ENCODE measurements at regions not wholly inside any gene's neighbourhood (a gene's known extent, or its start where the extent isn't known, plus 50 kb on each side); places are given as distances from the start of the nearest gene placed in this dataset.
"Not testable (repeated sequence)": the region's sequence is repeated elsewhere in the genome, so short reads cannot be mapped to it uniquely, and the experiment has no call there.

DNA sequence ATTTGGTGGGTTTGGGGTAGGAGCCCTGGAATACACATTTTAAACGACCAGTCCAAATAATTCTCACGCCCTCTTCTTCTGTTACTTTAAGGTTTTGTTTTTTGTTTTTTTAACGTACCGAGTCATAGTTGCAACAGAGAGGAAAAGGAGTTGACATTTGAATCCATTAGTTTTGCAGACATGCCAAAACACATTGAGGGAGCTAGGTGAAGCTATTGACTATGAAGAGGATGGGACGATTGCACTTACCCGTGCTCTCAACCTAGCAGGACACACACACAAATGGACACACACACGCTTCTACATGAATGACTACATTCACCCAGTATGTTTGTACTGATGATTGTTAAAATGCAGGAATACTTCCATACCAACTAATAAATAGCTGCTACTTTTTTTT is 54.3 kb upstream of the CIT start:
- H3K4me3 Mint-ChIP-seq: no peak overlapping the region
- no peaks in the 10 kb centered on the region for H3K27me3 Mint-ChIP-seq
- no peaks in the 10 kb centered on the region for H3K9me3 Mint-ChIP-seq (ENCODE audit: low read depth)

DNA sequence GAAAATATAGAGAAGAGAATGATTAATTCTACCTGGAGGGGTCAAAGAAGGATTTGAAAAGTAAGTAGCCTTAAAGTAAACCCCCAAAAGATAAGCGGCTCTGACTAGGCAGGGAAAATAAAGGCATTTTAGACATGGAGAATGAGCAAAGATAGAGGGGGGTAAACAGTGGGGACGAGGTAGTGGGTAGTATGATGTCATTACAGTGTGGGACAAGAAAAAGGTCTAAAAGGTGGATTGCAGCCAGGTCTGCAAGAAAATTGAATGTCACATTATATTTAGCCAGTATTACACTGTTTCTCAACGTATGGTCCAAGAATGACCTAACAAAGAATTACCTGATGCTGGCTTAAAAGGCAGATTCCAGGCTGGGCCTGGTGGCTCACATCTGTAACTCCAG is 55.8 kb upstream of the CIT start:
- Mint-ChIP-seq H3K9me3 (ENCODE audit: low read depth) (no peaks in the 10 kb centered on the region), H3K36me3 (ENCODE audit: low read depth) (no peaks in the 10 kb centered on the region), H3K27me3 (no peaks in the 10 kb centered on the region), H3K4me1 (no peaks in the 10 kb centered on the region), H3K27ac (no peak overlapping the region), H3K4me3 (no peak overlapping the region)
- DNase-seq (no peak), ATAC-seq (no peak)
- ChIA-PET CTCF (interaction anchor here (0.6 to 0.7 kb wide), 2 partner anchors 82 to 1566 kb away, joined by 3 read pairs; no protein-coding TSS in a partner anchor), POLR2A (no interaction called here)
- intact Hi-C loops (cut with DNase I, micrococcal nuclease): no loop called here

More for the DNA sequence above, 54.3 kb upstream of the CIT start:
- ChIA-PET POLR2A (no interaction called here), CTCF (interaction anchor here (1.0 kb wide), 1 partner anchor 10 kb away, joined by 3 read pairs; no protein-coding TSS in a partner anchor)
- intact Hi-C loops (cut with DNase I, micrococcal nuclease): no loop called here
- Mint-ChIP-seq H3K36me3 (ENCODE audit: low read depth) (no peaks in the 10 kb centered on the region), H3K27ac (no peak overlapping the region), H3K4me1 (no peaks in the 10 kb centered on the region)
- DNase-seq: no peak
- ATAC-seq: no peak

DNA sequence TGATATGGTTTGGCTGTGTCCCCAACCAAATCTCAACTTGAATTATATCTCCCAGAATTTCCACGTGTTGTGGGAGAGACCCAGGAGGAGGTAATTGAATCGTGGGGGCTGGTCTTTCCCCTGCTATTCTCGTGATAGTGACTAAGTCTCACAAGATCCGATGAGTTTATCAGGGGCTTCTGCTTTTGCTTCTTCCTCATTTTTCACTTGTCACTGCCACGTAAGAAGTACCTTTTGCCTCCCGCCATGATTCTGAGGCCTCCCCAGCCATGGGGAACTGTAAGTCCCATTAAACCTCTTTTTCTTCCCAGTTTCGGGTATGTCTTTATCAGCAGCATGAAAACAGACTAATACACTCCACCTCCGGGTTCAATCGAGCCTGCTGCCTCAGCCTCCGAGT is 54.3 kb upstream of the BICDL1 start:
- intact Hi-C loops (cut with DNase I, micrococcal nuclease); H3K4me3 Mint-ChIP-seq; ATAC-seq; H3K9me3 Mint-ChIP-seq (ENCODE audit: low read depth); H3K27ac Mint-ChIP-seq; DNase-seq; POLR2A ChIA-PET; H3K27me3 Mint-ChIP-seq; H3K36me3 Mint-ChIP-seq (ENCODE audit: low read depth); H3K4me1 Mint-ChIP-seq: not testable (repeated sequence)
- CTCF ChIA-PET: interaction anchor here (1.4 kb wide), 1 partner anchor 21 kb away, joined by 6 read pairs; no protein-coding TSS in a partner anchor

DNA sequence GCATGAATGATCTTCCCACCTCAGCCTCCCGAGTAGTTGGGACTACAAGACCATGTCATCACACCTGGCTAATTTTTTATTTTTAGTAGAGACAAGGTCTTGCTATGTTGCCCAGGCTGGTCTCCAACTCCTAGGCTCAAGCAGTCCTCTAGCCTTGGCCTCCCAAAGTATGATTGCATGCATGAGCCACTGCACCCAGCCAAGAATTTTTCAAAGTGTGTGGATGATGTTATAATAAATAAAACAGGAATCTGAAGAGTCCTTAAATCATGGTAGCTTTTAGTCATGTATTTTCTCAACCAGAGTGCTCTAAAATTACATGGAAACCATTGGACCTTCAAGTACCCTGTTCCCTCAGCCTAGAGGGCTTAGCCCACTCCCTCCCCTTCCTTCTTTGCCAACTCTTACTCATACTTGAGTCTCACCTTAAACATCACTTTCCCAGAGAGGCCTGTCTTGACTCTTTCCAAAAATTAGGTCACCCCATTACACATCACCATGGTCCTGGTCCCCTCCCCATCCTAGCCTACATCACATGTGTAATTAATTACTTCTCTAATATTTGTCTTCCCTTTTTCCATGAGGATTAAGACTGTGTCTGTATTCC is 52.2 kb upstream of the BICDL1 start:
- ChIA-PET POLR2A (no interaction called here), CTCF (interaction anchor here (0.8 kb wide), 1 partner anchor 926 kb away, joined by 3 read pairs; no protein-coding TSS in a partner anchor)
- Mint-ChIP-seq H3K4me3 (no peak overlapping the region), H3K36me3 (ENCODE audit: low read depth) (no peaks in the 10 kb centered on the region), H3K4me1 (no peaks in the 10 kb centered on the region), H3K9me3 (ENCODE audit: low read depth) (no peaks in the 10 kb centered on the region), H3K27ac (no peak overlapping the region), H3K27me3 (no peaks in the 10 kb centered on the region)
- DNase-seq: no peak
- ATAC-seq: no peak
- intact Hi-C loops (cut with DNase I, micrococcal nuclease): no loop called here

DNA sequence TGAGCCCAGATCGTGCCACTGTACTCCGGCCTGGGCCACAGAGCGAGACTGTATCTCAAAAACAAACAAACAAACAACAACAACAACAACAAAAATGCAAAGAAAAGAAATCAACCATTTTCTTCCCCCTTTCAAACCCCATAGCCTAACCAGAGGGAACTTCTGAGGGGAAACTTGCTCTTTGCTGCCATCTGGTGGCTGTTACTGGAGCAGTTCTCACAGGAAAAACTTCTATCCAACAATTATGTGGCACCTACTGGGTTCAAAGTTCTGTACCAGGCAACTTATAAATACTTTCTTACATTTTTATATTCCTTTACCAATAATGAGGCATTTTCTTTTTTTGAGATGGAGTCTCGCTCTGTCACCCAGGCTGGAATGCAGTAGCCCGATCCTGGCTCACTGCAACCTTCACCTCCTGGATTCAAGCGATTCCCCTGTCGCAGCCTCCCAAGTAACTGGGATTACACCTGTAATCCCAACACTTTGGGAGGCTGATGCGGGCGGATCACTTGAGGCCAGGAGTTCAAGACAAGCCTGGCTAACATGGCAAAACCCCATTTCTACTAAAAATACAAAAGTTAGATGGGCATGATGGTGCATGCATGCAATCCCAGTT is 50.9 kb upstream of the BICDL1 start:
- ATAC-seq: peak; percentile 74

More for the DNA sequence above, 50.9 kb upstream of the BICDL1 start:
- ChIA-PET POLR2A (no interaction called here), CTCF (interaction anchor here (0.8 to 1.8 kb wide), 4 partner anchors 8 to 133 kb away, joined by 3 to 6 read pairs (median 4); no protein-coding TSS in a partner anchor)
- Mint-ChIP-seq H3K27ac (no peak overlapping the region), H3K4me1 (no peaks in the 10 kb centered on the region), H3K9me3 (ENCODE audit: low read depth) (no peaks in the 10 kb centered on the region), H3K27me3 (no peaks in the 10 kb centered on the region), H3K36me3 (ENCODE audit: low read depth) (no peaks in the 10 kb centered on the region), H3K4me3 (no peak overlapping the region)
- DNase-seq: peak; percentile 81
- intact Hi-C loops (cut with DNase I, micrococcal nuclease): loop anchor here in 1 of 2 experiments (2.0 kb wide), 1 partner anchor 149 kb away; no protein-coding TSS in a partner anchor
